SU-DHL-6 (cell line): ENCODE measurements at regions not wholly inside any gene's neighbourhood (a gene's known extent, or its start where the extent isn't known, plus 50 kb on each side); places are given as distances from the start of the nearest gene placed in this dataset.

ENCODE experiments used
- H2AFZ ChIP-seq: fragments of 200-600 bp; sonication (generic); 2 replicates; pipeline ENCODE4 v1.6.1; 2014; ENCODE audit warnings: low read depth, mild to moderate bottlenecking, moderate library complexity, mixed read lengths, antibody characterized with exemption, low read length; ENCODE audit not compliant: severe bottlenecking
- H3F3A ChIP-seq: fragments of 200-600 bp; shearing (Covaris generic); 2 replicates; pipeline ENCODE4 v1.6.0; 2016; ENCODE audit warnings: antibody characterized with exemption, mild to moderate bottlenecking; ENCODE audit not compliant: insufficient read depth
- H3K27ac ChIP-seq: fragments of 200-600 bp; sonication (generic); 2 replicates; pipeline ENCODE4 v1.5.1; 2016; ENCODE audit warnings: low read depth, mild to moderate bottlenecking, low read length, moderate library complexity, mixed read lengths
- H3K27me3 ChIP-seq: fragments of 200-600 bp; sonication (generic), shearing (Covaris generic); 2 replicates; pipeline ENCODE4 v1.6.0; 2014; ENCODE audit warnings: mild to moderate bottlenecking, low read length
- H3K36me3 ChIP-seq: fragments of 200-600 bp; sonication (generic); 2 replicates; pipeline ENCODE4 v1.6.1; 2014; ENCODE audit warnings: mild to moderate bottlenecking, low read length, mixed read lengths
- H3K4me2 ChIP-seq: fragments of 300-600, 200-600 bp; shearing (Covaris generic), sonication (generic); 2 replicates; pipeline ENCODE4 v1.6.0; 2014; ENCODE audit warnings: low read length, low read depth, mild to moderate bottlenecking; ENCODE audit not compliant: poor library complexity, severe bottlenecking
- H3K4me3 ChIP-seq: fragments of 200-600 bp; sonication (generic); 2 replicates; pipeline ENCODE4 v1.5.1; 2014; ENCODE audit warnings: antibody characterized with exemption, low read length, mild to moderate bottlenecking, mixed read lengths; ENCODE audit not compliant: insufficient read depth, poor library complexity, severe bottlenecking
- H3K79me2 ChIP-seq: fragments of 200-600 bp; sonication (generic); 2 replicates; pipeline ENCODE4 v1.6.1; 2014; ENCODE audit warnings: mild to moderate bottlenecking, low read length, moderate library complexity; ENCODE audit not compliant: insufficient read depth
- H3K9ac ChIP-seq: fragments of 200-600 bp; sonication (generic); 2 replicates; pipeline ENCODE4 v1.7.0; 2014; ENCODE audit warnings: mild to moderate bottlenecking, low read length
- H3K9me2 ChIP-seq: fragments of 200-600 bp; sonication (generic); replicated peaks from 2 replicates; pipeline ENCODE4 v1.6.1; 2014; ENCODE audit warnings: low read length; ENCODE audit not compliant: insufficient read depth
- H3K9me3 ChIP-seq: fragments of 200-600 bp; sonication (generic); 2 replicates; pipeline ENCODE4 v1.6.1; 2014; ENCODE audit warnings: low read length, mixed read lengths; ENCODE audit not compliant: insufficient read depth
- H4K20me1 ChIP-seq: fragments of 200-600 bp; sonication (generic); 2 replicates; pipeline ENCODE4 v1.6.1; 2014; ENCODE audit warnings: low read depth, mild to moderate bottlenecking, antibody characterized with exemption, low read length, moderate library complexity, mixed read lengths
- CTCF ChIP-seq: fragments of 200-600 bp; sonication (generic); IDR thresholded peaks from one replicate; pipeline ENCODE4 v1.5.1; 2017; ENCODE audit warnings: antibody characterized with exemption, mild to moderate bottlenecking, low read length, moderate library complexity; ENCODE audit not compliant: insufficient read depth, poor library complexity, severe bottlenecking
- EZH2phosphoT487 ChIP-seq: fragments of 200-600 bp; sonication (generic), shearing (Covaris generic); conservative IDR thresholded peaks from 2 replicates; pipeline ENCODE4 v1.6.1; 2018; ENCODE audit warnings: mild to moderate bottlenecking, antibody characterized with exemption, low read length, moderate library complexity, mixed read lengths

- Histone ChIP-seq H3K79me2 (no peaks in the 10 kb centered on the region), H3K9ac (no peak overlapping the region), H2AFZ (no peak overlapping the region), H3K9me3 (no peaks in the 10 kb centered on the region), H3K36me3 (no peaks in the 10 kb centered on the region), H4K20me1 (no peaks in the 10 kb centered on the region), H3K27me3 (no peaks in the 10 kb centered on the region), H3K9me2 (no peaks in the 10 kb centered on the region), H3K27ac (no peak overlapping the region), H3K4me2 (no peak overlapping the region), H3F3A (no peaks in the 10 kb centered on the region), H3K4me3 (no peak overlapping the region)
- no peak for TF ChIP-seq EZH2phosphoT487
- no peak for TF ChIP-seq CTCF
Measured at GRCh38 chr4:45331802-45332201, 605.4 kb upstream of the GNPDA2 start.

- H3K79me2 ChIP-seq, result no peaks in the 10 kb centered on the region
- no peak overlapping the region for H3K4me2 ChIP-seq
- no peaks in the 10 kb centered on the region for H3K27me3 ChIP-seq
- no peaks in the 10 kb centered on the region for H3K9me3 ChIP-seq
- H2AFZ ChIP-seq, result no peak overlapping the region
- no peak overlapping the region for H3K9ac ChIP-seq
- H3K9me2 ChIP-seq, result no peaks in the 10 kb centered on the region
- H3K4me3 ChIP-seq, result no peak overlapping the region
- H4K20me1 ChIP-seq, result no peaks in the 10 kb centered on the region
- TF ChIP-seq CTCF, result no peak
- TF ChIP-seq EZH2phosphoT487, result no peak
- no peaks in the 10 kb centered on the region for H3K36me3 ChIP-seq
- H3F3A ChIP-seq, result no peaks in the 10 kb centered on the region
- no peak overlapping the region for H3K27ac ChIP-seq
Measured at GRCh38 chr4:45327544-45327943, 601.2 kb upstream of the GNPDA2 start.

- Histone ChIP-seq H3K9ac (no peak overlapping the region), H3K36me3 (no peaks in the 10 kb centered on the region), H3K4me2 (no peak overlapping the region), H3K4me3 (no peak overlapping the region), H3F3A (no peaks in the 10 kb centered on the region), H4K20me1 (no peaks in the 10 kb centered on the region), H3K9me2 (no peaks in the 10 kb centered on the region), H3K79me2 (no peaks in the 10 kb centered on the region), H3K27me3 (no peaks in the 10 kb centered on the region), H3K9me3 (no peaks in the 10 kb centered on the region), H2AFZ (no peak overlapping the region), H3K27ac (no peak overlapping the region)
- TF ChIP-seq EZH2phosphoT487, result no peak
Measured at GRCh38 chr4:45324455-45325417, 598.4 kb upstream of the GNPDA2 start.

- H3K9ac ChIP-seq, result no peak overlapping the region
- H3K27me3 ChIP-seq, result no peaks in the 10 kb centered on the region
- no peaks in the 10 kb centered on the region for H3F3A ChIP-seq
- H3K4me3 ChIP-seq, result no peak overlapping the region
- no peaks in the 10 kb centered on the region for H3K9me3 ChIP-seq
- no peak overlapping the region for H3K4me2 ChIP-seq
- no peak overlapping the region for H3K27ac ChIP-seq
- no peaks in the 10 kb centered on the region for H3K79me2 ChIP-seq
- no peak overlapping the region for H2AFZ ChIP-seq
- no peak for TF ChIP-seq CTCF
- no peak for TF ChIP-seq EZH2phosphoT487
- H3K36me3 ChIP-seq, result no peaks in the 10 kb centered on the region
- H3K9me2 ChIP-seq, result no peaks in the 10 kb centered on the region
- no peaks in the 10 kb centered on the region for H4K20me1 ChIP-seq
Measured at GRCh38 chr4:45323453-45324058, 597.2 kb upstream of the GNPDA2 start.
